ENCODE measurements at regions not wholly inside any gene's neighbourhood (a gene's known extent, or its start where the extent isn't known, plus 50 kb on each side); places are given as distances from the start of the nearest gene placed in this dataset.
A peak's percentile ranks its signal among the peaks of the same experiment; 100 is the strongest.

GRCh38 chr5:99034336-99034735 lies 105.5 kb upstream of the CHD1 start:
- H4K20me1 ChIP-seq (ENCODE audit: insufficient read depth, low read length): no peaks in the 10 kb centered on the region
- H3K27ac ChIP-seq (ENCODE audit: low read length): peak overlapping the region; percentile 91
- TF ChIP-seq CTCF (IDR thresholded peaks at IDR 0.05; ENCODE audit: borderline replicate concordance, extremely low read depth, low read length, poor library complexity, severe bottlenecking): no peak
- no peak for TF ChIP-seq EZH2 (IDR thresholded peaks at IDR 0.05; ENCODE audit: borderline replicate concordance, low read depth, low read length, severe bottlenecking)
- DNase-seq (no peak), ATAC-seq (ENCODE audit: insufficient read depth, low read depth) (no peak)
- H3K27me3 ChIP-seq (ENCODE audit: insufficient read depth, low read length, poor library complexity): no peaks in the 10 kb centered on the region
- peaks cover 44% of the 10 kb centered on the region for H3K4me1 ChIP-seq (ENCODE audit: insufficient read depth, low read length)
- no peak overlapping the region for H3K9ac ChIP-seq (ENCODE audit: low read depth, low read length)
- no peaks in the 10 kb centered on the region for H3K9me3 ChIP-seq (ENCODE audit: insufficient read depth, low read length, severe bottlenecking)
- H3K79me2 ChIP-seq (ENCODE audit: insufficient read depth, low read length): no peaks in the 10 kb centered on the region
- no peak overlapping the region for H3K4me3 ChIP-seq (ENCODE audit: low read depth in 1 of 2, low read length in 2 of 2)
- H3K36me3 ChIP-seq (ENCODE audit: insufficient read depth, low read length): no peaks in the 10 kb centered on the region
- no peak overlapping the region for H3K4me2 ChIP-seq (ENCODE audit: insufficient read depth, low read length)
- peak overlapping the region; percentile 91; the same call in 1 of the 2 replicates for H2AFZ ChIP-seq (ENCODE audit: low read depth, low read length)

- H3K36me3 ChIP-seq (ENCODE audit: insufficient read depth, low read length): no peaks in the 10 kb centered on the region
- H3K4me1 ChIP-seq (ENCODE audit: insufficient read depth, low read length): peaks cover 41% of the 10 kb centered on the region
- DNase-seq (peak; percentile 14), ATAC-seq (ENCODE audit: insufficient read depth, low read depth) (peak; percentile 56)
- H2AFZ ChIP-seq (ENCODE audit: low read depth, low read length): peak overlapping the region; percentile 91
- no peaks in the 10 kb centered on the region for H3K27me3 ChIP-seq (ENCODE audit: insufficient read depth, low read length, poor library complexity)
- peak overlapping the region; percentile 54 for H3K9ac ChIP-seq (ENCODE audit: low read depth, low read length)
- TF ChIP-seq EZH2 (IDR thresholded peaks at IDR 0.05; ENCODE audit: borderline replicate concordance, low read depth, low read length, severe bottlenecking): no peak
- TF ChIP-seq CTCF (IDR thresholded peaks at IDR 0.05; ENCODE audit: borderline replicate concordance, extremely low read depth, low read length, poor library complexity, severe bottlenecking): no peak
- no peaks in the 10 kb centered on the region for H3K9me3 ChIP-seq (ENCODE audit: insufficient read depth, low read length, severe bottlenecking)
- H3K79me2 ChIP-seq (ENCODE audit: insufficient read depth, low read length): no peaks in the 10 kb centered on the region
- H3K4me3 ChIP-seq (ENCODE audit: low read depth in 1 of 2, low read length in 2 of 2): peak overlapping the region; percentile 12 to 56; a peak in 3 of 4 replicates
- peak overlapping the region; percentile 91 for H3K27ac ChIP-seq (ENCODE audit: low read length)
- no peaks in the 10 kb centered on the region for H4K20me1 ChIP-seq (ENCODE audit: insufficient read depth, low read length)
- peak overlapping the region; percentile 73 for H3K4me2 ChIP-seq (ENCODE audit: insufficient read depth, low read length)
These were observed 104.5 kb upstream of the CHD1 start for GRCh38 chr5:99033014-99033900.

GRCh38 chr5:99032234-99033013 lies 103.6 kb upstream of the CHD1 start:
- peak overlapping the region in 1 of 2 experiments; percentile 56; a peak in 2 of 4 replicates for H3K4me3 ChIP-seq (ENCODE audit: low read depth in 1 of 2, low read length in 2 of 2)
- TF ChIP-seq EZH2 (IDR thresholded peaks at IDR 0.05; ENCODE audit: borderline replicate concordance, low read depth, low read length, severe bottlenecking) (no peak), CTCF (IDR thresholded peaks at IDR 0.05; ENCODE audit: borderline replicate concordance, extremely low read depth, low read length, poor library complexity, severe bottlenecking) (peak; percentile 76)
- ATAC-seq (ENCODE audit: insufficient read depth, low read depth) (peak; percentile 33; the same call in 2 of the 3 replicates), DNase-seq (peak; percentile 39)
- no peaks in the 10 kb centered on the region for H3K27me3 ChIP-seq (ENCODE audit: insufficient read depth, low read length, poor library complexity)
- peak overlapping the region; percentile 91 for H3K27ac ChIP-seq (ENCODE audit: low read length)
- peak overlapping the region; percentile 73 for H3K4me2 ChIP-seq (ENCODE audit: insufficient read depth, low read length)
- no peaks in the 10 kb centered on the region for H3K79me2 ChIP-seq (ENCODE audit: insufficient read depth, low read length)
- H4K20me1 ChIP-seq (ENCODE audit: insufficient read depth, low read length): no peaks in the 10 kb centered on the region
- H2AFZ ChIP-seq (ENCODE audit: low read depth, low read length): peak overlapping the region; percentile 91
- peak overlapping the region; percentile 54 for H3K9ac ChIP-seq (ENCODE audit: low read depth, low read length)
- no peaks in the 10 kb centered on the region for H3K36me3 ChIP-seq (ENCODE audit: insufficient read depth, low read length)
- H3K4me1 ChIP-seq (ENCODE audit: insufficient read depth, low read length): peaks cover 41% of the 10 kb centered on the region
- H3K9me3 ChIP-seq (ENCODE audit: insufficient read depth, low read length, severe bottlenecking): no peaks in the 10 kb centered on the region
